ENCODE measurements at regions not wholly inside any gene's neighbourhood (a gene's known extent, or its start where the extent isn't known, plus 50 kb on each side); places are given as distances from the start of the nearest gene placed in this dataset.

DNA sequence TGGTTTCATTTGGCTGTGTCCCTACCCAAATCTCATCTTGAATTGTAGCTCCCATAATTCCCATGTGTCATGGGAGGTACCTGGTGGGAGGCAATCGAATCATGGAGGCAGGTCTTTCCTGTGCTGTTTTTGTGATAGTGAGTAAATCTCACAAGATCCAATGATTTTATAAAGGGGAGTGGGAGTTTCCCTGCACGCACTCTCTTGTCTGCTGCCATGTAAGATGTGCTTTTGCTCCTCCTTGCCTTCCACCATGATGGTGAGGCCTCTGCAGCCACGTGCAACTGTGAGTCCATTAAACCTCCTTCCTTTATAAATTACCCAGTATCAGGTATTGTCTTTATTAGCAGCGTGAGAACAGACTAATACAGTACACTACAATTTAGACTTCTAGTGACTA lies 67.5 kb upstream of the LINC01488 start:
- DNase-seq = no peak
- no peaks in the 10 kb centered on the region for H3K9me3 ChIP-seq
- TF ChIP-seq, protein P1, sequence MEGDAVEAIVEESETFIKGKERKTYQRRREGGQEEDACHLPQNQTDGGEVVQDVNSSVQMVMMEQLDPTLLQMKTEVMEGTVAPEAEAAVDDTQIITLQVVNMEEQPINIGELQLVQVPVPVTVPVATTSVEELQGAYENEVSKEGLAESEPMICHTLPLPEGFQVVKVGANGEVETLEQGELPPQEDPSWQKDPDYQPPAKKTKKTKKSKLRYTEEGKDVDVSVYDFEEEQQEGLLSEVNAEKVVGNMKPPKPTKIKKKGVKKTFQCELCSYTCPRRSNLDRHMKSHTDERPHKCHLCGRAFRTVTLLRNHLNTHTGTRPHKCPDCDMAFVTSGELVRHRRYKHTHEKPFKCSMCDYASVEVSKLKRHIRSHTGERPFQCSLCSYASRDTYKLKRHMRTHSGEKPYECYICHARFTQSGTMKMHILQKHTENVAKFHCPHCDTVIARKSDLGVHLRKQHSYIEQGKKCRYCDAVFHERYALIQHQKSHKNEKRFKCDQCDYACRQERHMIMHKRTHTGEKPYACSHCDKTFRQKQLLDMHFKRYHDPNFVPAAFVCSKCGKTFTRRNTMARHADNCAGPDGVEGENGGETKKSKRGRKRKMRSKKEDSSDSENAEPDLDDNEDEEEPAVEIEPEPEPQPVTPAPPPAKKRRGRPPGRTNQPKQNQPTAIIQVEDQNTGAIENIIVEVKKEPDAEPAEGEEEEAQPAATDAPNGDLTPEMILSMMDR (IDR thresholded peaks at IDR 0.05) = no peak
- no peak for TF ChIP-seq POLR2A (IDR thresholded peaks at IDR 0.05)
- H3K4me3 ChIP-seq = no peak overlapping the region
- no peaks in the 10 kb centered on the region for H3K4me1 ChIP-seq
- H3K27me3 ChIP-seq = no peaks in the 10 kb centered on the region
- H3K36me3 ChIP-seq = no peaks in the 10 kb centered on the region
- no peak overlapping the region for H3K27ac ChIP-seq

DNA sequence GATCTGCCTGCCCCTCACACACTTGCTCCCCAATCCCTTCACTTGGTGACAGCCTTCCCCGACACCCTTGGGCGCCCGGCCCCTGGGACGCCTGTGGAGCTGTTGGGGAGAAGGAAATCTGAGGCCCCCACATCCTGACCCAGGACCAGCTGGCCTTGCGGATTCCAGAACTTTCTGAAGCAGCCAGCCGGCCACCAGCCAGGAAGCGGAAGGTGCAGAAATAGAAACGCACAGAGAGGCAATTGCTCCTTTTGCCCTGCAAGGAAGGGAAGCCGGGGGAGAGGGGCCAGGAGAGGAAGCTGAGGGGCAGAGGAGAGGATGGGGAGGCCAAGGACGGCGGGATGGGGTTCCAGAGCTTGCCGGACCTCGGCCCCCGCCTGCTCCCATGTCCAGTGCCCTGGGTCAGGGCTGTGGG lies 66.7 kb upstream of the LINC01488 start:
- Histone ChIP-seq H3K9me3 (no peaks in the 10 kb centered on the region), H3K4me1 (no peaks in the 10 kb centered on the region), H3K27me3 (no peaks in the 10 kb centered on the region), H3K36me3 (no peaks in the 10 kb centered on the region), H3K4me3 (no peak overlapping the region), H3K27ac (no peak overlapping the region)
- peak in 1 of 3 donors; percentile 26 for DNase-seq
- TF ChIP-seq, protein P1 (IDR thresholded peaks at IDR 0.05) = no peak
- TF ChIP-seq POLR2A (IDR thresholded peaks at IDR 0.05) = no peak

DNA sequence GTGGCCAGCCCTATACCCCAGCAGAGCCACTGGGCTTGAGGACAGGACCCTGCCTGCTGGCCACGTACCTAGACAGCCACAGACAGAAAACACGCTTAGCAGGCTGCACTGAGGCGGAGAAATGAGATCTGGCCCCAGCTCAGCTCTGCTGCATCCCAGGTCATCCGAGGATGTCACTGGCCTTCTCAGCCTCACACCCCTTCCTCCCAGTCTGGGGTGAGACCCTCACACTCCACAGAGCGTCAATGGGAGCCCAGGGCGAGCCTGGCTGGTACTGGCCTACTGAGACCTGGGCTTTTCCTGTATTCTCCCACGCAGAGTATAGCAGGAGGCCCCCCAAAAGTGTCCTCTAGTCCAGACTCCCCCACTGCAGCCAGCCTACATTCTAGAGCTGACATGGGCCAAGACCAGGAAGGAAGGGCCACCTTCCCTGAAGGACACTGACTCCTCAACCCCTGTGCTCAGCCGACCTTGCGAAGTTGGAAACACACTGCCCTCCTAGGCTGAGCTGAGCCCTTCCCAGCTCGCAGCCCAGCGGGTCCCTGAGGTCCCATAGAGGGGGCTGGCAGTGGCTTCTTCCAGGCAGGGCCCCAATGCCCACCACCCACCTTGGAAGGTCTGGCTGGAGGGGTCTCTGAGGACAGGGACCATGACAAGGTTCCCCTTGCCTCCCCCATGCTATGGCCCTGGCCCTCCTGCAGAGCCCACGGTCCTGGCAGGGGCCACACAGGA lies 65.9 kb upstream of the LINC01488 start:
- Histone ChIP-seq H3K27ac (no peak overlapping the region), H3K9me3 (no peaks in the 10 kb centered on the region), H3K4me3 (no peak overlapping the region), H3K4me1 (no peaks in the 10 kb centered on the region), H3K27me3 (no peaks in the 10 kb centered on the region), H3K36me3 (no peaks in the 10 kb centered on the region)
- TF ChIP-seq, protein P1 (IDR thresholded peaks at IDR 0.05) = no peak
- no peak for TF ChIP-seq POLR2A (IDR thresholded peaks at IDR 0.05)
- peak in 1 of 3 donors; percentile 33 for DNase-seq

DNA sequence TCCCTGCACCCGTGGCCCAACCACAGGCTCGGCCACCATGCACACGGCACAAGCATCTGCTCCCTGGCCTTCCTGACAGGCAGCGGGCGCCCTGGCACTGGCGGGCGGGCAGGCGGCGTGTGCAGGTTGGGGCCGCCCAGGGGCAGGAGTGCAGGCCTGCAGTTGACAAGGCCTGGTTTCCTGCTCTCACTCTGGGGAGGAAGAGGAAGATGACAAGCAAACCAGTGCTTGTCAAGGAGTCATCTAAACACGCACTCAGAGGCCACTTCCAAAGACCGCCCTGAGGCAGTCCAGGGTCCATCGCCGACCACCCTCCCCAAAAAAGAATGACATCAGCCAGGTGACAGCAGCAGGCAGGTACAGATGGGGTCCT lies 65.3 kb upstream of the LINC01488 start:
- H3K27ac ChIP-seq = no peak overlapping the region
- DNase-seq = peak in 1 of 3 donors; percentile 37

DNA sequence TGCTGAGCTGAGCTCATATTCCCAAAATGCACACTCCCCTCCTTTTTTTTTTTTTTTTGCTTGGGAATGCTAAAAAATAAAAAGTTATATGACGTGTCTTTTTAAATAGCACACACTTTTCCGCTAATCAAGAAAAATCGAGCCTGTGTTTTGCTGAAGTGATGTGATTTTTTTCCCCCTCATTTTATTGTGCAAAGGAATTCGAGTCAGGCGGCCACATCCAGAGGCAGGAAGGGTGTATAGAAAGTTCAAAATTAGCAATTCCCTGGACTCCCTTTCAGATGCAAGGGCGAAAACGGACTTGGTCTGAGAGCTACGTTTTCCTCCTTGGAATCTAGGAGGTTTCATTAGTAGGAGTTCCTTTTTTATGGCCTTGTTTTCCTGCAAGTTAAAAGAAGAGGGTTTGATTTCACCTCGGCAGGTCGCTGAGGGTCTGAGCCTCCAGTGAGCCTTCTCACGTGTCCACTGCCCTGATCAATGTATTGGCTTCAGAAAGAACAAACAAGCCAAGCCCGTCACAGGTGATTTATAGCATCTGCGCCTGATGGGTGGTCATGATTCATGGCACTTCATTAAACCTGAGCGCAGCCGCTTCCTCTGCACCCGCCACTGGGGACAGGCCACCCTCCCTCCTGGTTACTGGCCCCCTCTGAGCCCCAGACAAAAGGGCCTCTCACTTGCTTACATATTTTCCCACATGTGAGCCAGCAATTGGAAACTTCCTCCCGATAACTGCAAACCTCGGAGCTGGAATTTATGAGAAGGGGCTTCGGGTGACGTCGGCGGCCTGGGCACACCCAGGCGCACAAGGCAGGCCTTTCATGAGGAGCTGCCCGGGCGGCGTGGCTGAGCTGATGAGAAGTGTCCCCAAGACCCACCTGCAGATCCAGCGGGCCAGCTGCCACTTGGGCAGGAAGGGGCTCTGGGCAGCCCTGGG lies 64.4 kb upstream of the LINC01488 start:
- Histone ChIP-seq H3K36me3 (no peaks in the 10 kb centered on the region), H3K4me1 (no peaks in the 10 kb centered on the region), H3K27ac (no peak overlapping the region), H3K4me3 (no peak overlapping the region), H3K27me3 (no peaks in the 10 kb centered on the region), H3K9me3 (no peaks in the 10 kb centered on the region)
- TF ChIP-seq, protein P1 (IDR thresholded peaks at IDR 0.05) = no peak
- DNase-seq = peak in 1 of 3 donors; percentile 28

More for the DNA sequence above, 65.3 kb upstream of the LINC01488 start:
- TF ChIP-seq POLR2A (IDR thresholded peaks at IDR 0.05) = no peak
- TF ChIP-seq, protein P1 (IDR thresholded peaks at IDR 0.05) = no peak
- H3K4me3 ChIP-seq = no peak overlapping the region
- H3K4me1 ChIP-seq = no peaks in the 10 kb centered on the region
- no peaks in the 10 kb centered on the region for H3K27me3 ChIP-seq
- H3K36me3 ChIP-seq = no peaks in the 10 kb centered on the region
- H3K9me3 ChIP-seq = no peaks in the 10 kb centered on the region

Measured in Peyer's patch (tissue), 4 donors.